ENCODE measurements at regions not wholly inside any gene's neighbourhood (a gene's known extent, or its start where the extent isn't known, plus 50 kb on each side); places are given as distances from the start of the nearest gene placed in this dataset.
"Not testable (repeated sequence)": the region's sequence is repeated elsewhere in the genome, so short reads cannot be mapped to it uniquely, and the experiment has no call there.

DNA sequence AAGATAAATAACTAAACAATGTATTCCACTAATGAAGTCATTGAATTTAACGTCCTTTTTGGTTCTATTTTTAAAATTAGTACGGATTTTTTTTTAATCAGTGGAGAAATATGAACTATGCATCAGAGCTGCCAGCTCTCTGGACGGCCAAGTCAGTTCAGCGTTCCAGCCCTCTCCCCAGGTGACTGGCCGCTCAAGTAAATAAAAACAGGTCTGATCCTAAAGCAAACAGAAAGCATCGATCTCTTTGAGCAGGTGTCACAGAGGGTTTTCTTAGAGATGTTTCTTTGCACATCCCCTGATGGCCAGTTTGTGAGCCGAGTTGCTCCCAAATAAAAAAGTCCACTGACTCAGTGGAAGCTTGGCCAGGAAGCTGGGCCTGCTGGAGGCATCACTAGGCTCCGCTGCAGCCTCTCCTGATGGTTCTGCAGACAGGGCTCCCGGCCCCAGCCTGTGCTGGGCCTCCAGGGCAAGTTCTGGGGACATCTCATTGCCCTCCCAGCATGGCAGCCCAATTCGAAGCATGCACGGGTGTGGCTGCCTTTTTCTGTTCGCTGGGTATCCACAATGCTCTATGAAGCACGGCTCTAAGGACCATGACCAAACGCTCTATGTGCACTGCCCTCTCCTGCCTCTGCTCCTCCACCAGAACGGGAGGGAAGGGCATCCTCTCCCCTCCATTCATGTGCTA lies 74.7 kb upstream of the PPP2R2D start:
- no peak for DNase-seq

DNA sequence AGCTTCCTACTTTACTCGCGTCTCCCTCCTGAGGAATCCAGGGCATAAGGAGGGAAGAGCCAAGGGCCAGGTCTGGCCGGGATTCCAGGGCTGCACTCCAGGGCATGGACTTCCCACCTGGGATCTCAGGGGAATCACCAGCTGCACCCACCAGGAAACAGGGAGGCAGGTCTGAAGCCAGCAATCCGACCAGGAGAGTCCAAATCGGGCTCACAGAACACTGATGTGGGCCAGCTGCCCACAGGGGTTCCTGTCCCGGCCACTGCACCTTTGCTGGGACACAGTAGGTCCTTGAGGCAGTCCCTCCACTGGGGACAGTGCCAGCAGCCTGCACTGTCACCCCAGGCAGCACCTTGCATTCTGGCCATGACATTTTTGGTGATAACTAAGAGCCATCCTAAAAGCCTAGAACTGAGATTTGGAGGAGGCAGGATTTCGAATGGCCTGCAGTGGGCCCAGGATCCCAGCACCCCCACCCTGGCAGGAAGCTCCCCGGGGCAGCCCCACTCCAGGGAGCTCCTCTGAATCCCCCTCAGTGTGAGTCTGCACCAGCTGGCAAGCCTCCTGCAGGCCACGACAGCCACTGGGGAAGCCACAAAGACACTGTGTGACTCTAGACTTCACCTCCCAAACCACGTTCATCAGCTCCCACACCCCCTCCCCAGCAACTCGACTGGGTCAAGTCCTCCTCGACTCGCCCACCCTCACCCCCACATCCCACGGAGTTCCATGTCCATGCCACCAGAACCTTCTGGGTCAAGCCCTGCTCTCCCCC lies 71.5 kb upstream of the PPP2R2D start:
- no peak for DNase-seq

DNA sequence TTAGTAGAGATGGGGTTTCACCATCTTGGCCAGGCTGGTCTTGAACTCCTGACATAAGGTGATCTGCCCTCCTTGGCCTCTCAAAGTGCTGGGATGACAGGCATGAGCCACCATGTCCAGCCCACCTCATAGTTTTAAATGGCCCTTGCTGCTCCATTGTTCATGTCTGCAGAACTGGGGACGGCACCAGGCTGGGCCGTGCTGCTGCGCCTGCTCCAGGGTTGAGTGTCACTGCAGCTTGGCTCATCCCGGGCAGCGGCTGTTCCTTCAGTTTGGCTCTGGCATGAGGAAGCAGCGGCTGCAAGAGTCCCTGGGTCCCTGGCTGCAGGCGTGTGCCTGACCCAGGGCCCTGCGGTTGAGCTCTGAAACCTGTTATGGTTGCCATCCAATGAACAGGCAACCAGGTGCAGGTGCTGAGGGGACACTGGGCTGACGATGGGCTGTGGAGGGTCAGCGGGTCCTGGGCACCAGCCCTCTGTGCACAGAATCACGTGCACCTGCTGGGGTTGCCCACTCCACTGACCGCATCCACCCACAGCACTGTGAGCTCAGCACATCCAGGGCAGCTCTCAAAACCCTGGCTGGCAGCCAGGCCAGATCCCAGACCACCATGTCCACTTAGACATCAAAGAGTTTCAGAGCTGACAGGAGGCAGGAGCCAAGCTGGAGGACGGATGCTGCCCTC lies 70.2 kb upstream of the PPP2R2D start:
- no peak for DNase-seq

DNA sequence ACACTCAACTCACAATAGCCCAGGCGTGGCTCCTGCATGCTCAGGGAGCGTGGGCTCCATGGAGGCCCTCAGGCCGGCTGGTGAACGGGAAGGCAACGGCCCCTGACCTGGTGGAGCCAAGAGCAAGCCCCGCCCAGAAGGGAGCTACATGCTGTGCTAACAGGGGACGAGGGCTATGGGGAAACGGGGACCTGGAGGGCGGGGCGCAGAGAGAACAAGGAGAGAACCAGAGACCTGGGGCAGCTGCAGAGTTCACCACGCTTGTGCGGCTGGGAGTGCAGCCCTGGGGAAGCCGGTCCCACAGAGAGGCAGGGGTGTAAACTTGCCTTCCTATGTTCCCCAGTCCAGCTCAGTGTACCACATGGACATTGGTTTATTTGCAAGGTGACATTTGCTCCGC lies 69.2 kb upstream of the PPP2R2D start:
- DNase-seq: no peak

DNA sequence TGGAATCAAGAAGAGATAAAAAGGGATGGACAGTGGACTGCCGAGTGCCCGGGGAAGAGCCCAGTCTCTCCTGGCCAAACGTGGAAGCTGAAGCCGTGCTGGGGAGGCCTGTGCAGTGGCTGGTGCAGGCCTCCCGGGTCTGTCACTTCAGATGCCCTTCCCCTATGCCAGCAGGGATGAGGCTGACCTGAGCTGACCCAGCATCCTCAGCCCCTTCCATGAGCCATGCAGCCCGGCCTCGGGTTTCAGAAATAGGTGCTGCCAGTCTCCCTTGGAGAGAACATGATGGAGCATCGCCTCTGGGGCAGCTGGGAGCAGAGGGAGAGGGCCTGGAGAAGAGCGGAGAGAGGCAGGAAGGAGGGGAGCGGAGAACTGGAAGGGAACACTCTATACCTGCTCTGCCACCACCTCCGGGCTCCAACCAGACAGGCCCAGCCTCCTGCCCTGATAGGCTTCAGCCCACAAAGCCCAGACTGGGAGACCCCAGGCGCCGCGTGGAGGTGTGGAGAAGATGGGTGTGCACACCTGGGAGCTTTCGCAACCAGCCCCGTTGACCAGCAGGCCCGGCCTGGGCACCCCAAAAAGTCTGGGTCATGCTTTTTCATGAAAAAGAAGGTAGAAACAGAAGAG lies 68.6 kb upstream of the PPP2R2D start:
- DNase-seq: no peak

- no peak for DNase-seq
Measured at GRCh38 chr10:131833013-131833412, 67.8 kb upstream of the PPP2R2D start.

- DNase-seq: no peak
Measured at GRCh38 chr10:131833446-131834080, 67.2 kb upstream of the PPP2R2D start.

- DNase-seq: no peak
Measured at GRCh38 chr10:131834152-131834810, 66.5 kb upstream of the PPP2R2D start.

GRCh38 chr10:131838966-131839742 lies 61.7 kb upstream of the PPP2R2D start:
- DNase-seq: no peak

DNA sequence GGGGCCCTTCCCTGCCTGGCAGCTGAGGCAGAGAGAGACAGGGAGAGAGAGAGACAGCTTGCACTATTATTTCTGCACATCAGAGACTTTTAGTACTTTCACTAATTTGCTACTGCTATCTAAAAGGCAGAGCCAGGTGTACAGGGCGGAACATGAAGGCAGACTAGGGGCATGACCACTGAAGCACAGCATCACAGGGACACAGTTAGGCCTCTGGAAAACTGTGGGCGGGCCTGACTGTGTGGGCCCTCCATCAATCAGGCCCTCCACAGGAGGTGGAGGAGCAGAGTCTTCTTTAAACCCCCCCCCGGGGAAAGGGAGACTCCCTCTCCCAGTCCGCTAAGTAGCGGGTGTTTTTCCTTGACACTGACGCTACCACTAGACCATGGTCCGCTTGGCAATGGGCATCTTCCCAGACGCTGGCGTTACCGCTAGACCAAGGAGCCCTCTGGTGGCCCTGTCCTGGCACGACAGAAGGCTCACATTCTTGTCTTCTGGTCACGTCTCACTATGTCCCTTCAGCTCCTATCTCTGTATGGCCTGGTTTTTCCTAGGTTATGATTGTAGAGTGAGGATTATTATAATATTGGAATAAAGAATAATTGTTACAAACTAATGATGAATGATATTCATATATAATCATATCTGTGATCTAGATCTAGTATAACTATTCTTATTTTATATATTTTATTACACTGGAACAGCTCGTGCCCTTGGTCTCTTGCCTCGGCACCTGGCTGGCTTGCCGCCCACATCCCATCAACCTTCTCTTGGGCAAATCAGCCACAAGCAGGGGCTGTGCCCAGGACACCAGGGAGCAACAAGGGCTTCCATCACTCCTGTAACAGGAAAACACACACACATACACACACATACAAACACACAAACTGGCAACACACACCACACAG lies 60.7 kb upstream of the PPP2R2D start:
- DNase-seq: not testable (repeated sequence)

- no peak for DNase-seq
Measured at GRCh38 chr10:131840788-131841118, 60.1 kb upstream of the PPP2R2D start.

DNA sequence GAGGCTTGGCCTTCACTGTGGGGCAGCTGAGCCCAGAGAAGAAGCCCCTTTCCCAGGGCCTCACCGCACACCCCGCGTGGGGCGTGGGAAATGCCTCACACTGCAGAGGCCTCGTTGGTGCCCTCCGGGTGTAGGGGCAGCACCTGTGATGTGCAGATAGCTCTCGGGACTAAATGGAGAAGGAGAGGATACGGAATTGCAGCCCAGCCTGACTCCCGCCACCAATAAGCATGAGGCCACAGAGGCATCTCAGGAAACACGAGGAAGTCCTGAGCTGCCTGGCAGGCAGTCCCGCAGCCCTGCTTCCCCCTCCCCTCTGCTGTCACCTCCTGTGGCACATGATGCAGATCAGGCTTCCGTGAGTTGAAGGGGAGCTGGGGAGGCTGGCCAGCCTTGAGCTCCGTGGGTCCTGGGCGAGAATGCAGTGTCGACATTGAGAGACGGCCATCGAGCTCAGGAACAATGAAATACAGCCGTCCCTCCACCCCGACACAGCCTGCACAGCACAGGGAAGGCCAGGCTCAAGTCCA lies 59.6 kb upstream of the PPP2R2D start:
- no peak for DNase-seq

- no peak for DNase-seq
Measured at GRCh38 chr10:131841661-131842139, 59.1 kb upstream of the PPP2R2D start.

GRCh38 chr10:131842351-131843088 lies 58.3 kb upstream of the PPP2R2D start:
- no peak for DNase-seq

- no peak for DNase-seq
Measured at GRCh38 chr10:131843089-131843595, 57.7 kb upstream of the PPP2R2D start.

GRCh38 chr10:131843881-131844284 lies 56.9 kb upstream of the PPP2R2D start:
- no peak for DNase-seq

DNA sequence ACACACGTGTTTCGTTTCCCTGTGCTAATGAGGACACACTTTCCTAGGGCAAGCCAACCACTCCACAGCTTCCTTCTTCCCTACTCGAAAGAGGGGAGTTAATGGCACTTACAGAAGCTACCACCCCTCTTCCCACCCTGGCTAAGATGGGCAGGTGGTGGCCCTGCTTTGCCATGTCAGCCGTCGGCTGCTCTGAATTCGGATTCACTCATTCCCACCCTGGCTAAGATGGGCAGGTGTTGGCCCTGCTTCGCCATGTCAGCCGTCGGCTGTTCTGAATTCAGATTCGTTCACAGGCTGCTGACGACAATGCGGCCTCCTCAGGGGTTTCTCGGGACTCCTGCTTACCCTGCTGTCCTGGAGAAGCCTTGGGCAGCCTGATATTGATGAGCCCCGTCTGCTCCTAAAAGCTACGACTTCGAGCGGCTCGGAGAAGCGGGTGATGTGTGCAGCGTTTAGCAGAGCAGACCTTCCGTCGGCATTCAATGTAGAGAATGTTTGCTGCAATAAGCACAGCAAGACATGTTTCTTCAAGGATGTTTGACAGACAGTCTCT lies 56.2 kb upstream of the PPP2R2D start:
- no peak for DNase-seq

- DNase-seq: no peak
Measured at GRCh38 chr10:131845505-131846239, 55.1 kb upstream of the PPP2R2D start.
